ENCODE measurements at regions not wholly inside any gene's neighbourhood (a gene's known extent, or its start where the extent isn't known, plus 50 kb on each side); places are given as distances from the start of the nearest gene placed in this dataset.
"Not testable (repeated sequence)": the region's sequence is repeated elsewhere in the genome, so short reads cannot be mapped to it uniquely, and the experiment has no call there.

- H3K4me1 Mint-ChIP-seq (ENCODE audit: unreplicated experiment) = no peaks in the 10 kb centered on the region
- no peak overlapping the region for H3K4me3 Mint-ChIP-seq (ENCODE audit: unreplicated experiment)
- peaks cover 3% of the 10 kb centered on the region for H3K9me3 Mint-ChIP-seq (ENCODE audit: unreplicated experiment)
- no peak overlapping the region for H3K27ac Mint-ChIP-seq (ENCODE audit: unreplicated experiment)
- TF ChIP-seq CTCF (IDR thresholded peaks at IDR 0.05) = no peak
- H3K36me3 Mint-ChIP-seq (ENCODE audit: unreplicated experiment) = no peaks in the 10 kb centered on the region
- H3K27me3 Mint-ChIP-seq (ENCODE audit: unreplicated experiment) = peaks cover 3% of the 10 kb centered on the region
- DNase-seq (ENCODE audit: extremely low spot score, unreplicated experiment) = no peak
These were observed 687.9 kb upstream of the ACVR2A start for GRCh38 chr2:147156970-147157369.

GRCh38 chr2:147150241-147150635 lies 694.6 kb upstream of the ACVR2A start:
- no peak for DNase-seq (ENCODE audit: extremely low spot score, unreplicated experiment)
- Mint-ChIP-seq H3K4me3 (ENCODE audit: unreplicated experiment) (no peak overlapping the region), H3K27ac (ENCODE audit: unreplicated experiment) (no peak overlapping the region), H3K9me3 (ENCODE audit: unreplicated experiment) (peaks cover 12% of the 10 kb centered on the region), H3K4me1 (ENCODE audit: unreplicated experiment) (no peaks in the 10 kb centered on the region), H3K27me3 (ENCODE audit: unreplicated experiment) (no peaks in the 10 kb centered on the region), H3K36me3 (ENCODE audit: unreplicated experiment) (no peaks in the 10 kb centered on the region)
- no peak for TF ChIP-seq CTCF (IDR thresholded peaks at IDR 0.05)

- no peak for TF ChIP-seq CTCF (IDR thresholded peaks at IDR 0.05)
- no peak overlapping the region for H3K4me3 Mint-ChIP-seq (ENCODE audit: unreplicated experiment)
- no peak overlapping the region for H3K27ac Mint-ChIP-seq (ENCODE audit: unreplicated experiment)
- H3K36me3 Mint-ChIP-seq (ENCODE audit: unreplicated experiment) = no peaks in the 10 kb centered on the region
- peaks cover 3% of the 10 kb centered on the region for H3K27me3 Mint-ChIP-seq (ENCODE audit: unreplicated experiment)
- H3K9me3 Mint-ChIP-seq (ENCODE audit: unreplicated experiment) = peaks cover 12% of the 10 kb centered on the region
- DNase-seq (ENCODE audit: extremely low spot score, unreplicated experiment) = no peak
- no peaks in the 10 kb centered on the region for H3K4me1 Mint-ChIP-seq (ENCODE audit: unreplicated experiment)
These were observed 695.1 kb upstream of the ACVR2A start for GRCh38 chr2:147149575-147150240.

GRCh38 chr2:147147802-147148201 lies 697.0 kb upstream of the ACVR2A start:
- no peak for TF ChIP-seq CTCF (IDR thresholded peaks at IDR 0.05)
- DNase-seq (ENCODE audit: extremely low spot score, unreplicated experiment) = no peak
- Mint-ChIP-seq H3K4me1 (ENCODE audit: unreplicated experiment) (no peaks in the 10 kb centered on the region), H3K9me3 (ENCODE audit: unreplicated experiment) (peaks cover 12% of the 10 kb centered on the region), H3K27ac (ENCODE audit: unreplicated experiment) (no peak overlapping the region), H3K4me3 (ENCODE audit: unreplicated experiment) (no peak overlapping the region), H3K27me3 (ENCODE audit: unreplicated experiment) (peaks cover 4% of the 10 kb centered on the region), H3K36me3 (ENCODE audit: unreplicated experiment) (no peaks in the 10 kb centered on the region)

GRCh38 chr2:147141930-147142329 lies 702.9 kb upstream of the ACVR2A start:
- TF ChIP-seq CTCF (IDR thresholded peaks at IDR 0.05) = no peak
- Mint-ChIP-seq H3K9me3 (ENCODE audit: unreplicated experiment) (no peaks in the 10 kb centered on the region), H3K4me1 (ENCODE audit: unreplicated experiment) (no peaks in the 10 kb centered on the region), H3K27me3 (ENCODE audit: unreplicated experiment) (peaks cover 10% of the 10 kb centered on the region), H3K27ac (ENCODE audit: unreplicated experiment) (no peak overlapping the region), H3K36me3 (ENCODE audit: unreplicated experiment) (no peaks in the 10 kb centered on the region), H3K4me3 (ENCODE audit: unreplicated experiment) (no peak overlapping the region)
- DNase-seq (ENCODE audit: extremely low spot score, unreplicated experiment) = no peak

GRCh38 chr2:147139732-147140131 lies 705.1 kb upstream of the ACVR2A start:
- H3K4me1 Mint-ChIP-seq (ENCODE audit: unreplicated experiment); H3K4me3 Mint-ChIP-seq (ENCODE audit: unreplicated experiment); H3K36me3 Mint-ChIP-seq (ENCODE audit: unreplicated experiment); H3K27ac Mint-ChIP-seq (ENCODE audit: unreplicated experiment); DNase-seq (ENCODE audit: extremely low spot score, unreplicated experiment); H3K27me3 Mint-ChIP-seq (ENCODE audit: unreplicated experiment); H3K9me3 Mint-ChIP-seq (ENCODE audit: unreplicated experiment): not testable (repeated sequence)

Measured in osteocyte (in vitro differentiated cells).